PC-9 (cell line): ENCODE measurements at regions not wholly inside any gene's neighbourhood (a gene's known extent, or its start where the extent isn't known, plus 50 kb on each side); places are given as distances from the start of the nearest gene placed in this dataset.

Experiments used
- BruUV-seq: library from RNA; stranded (reverse); fragments of 400-500 nt; replicated peaks from 2 replicates; lab custom pipeline; 2021; lab: Mats Ljungman, UMichigan
- CTCF ChIA-PET: fragments of 300-600 bp; sonication (Branson Sonifier 250); formaldehyde crosslinking; loops from one replicate; lab custom pipeline; 2022; ENCODE audit warnings: antibody characterized with exemption; lab: Charles Lee
- POLR2A ChIA-PET: fragments of 300-600 bp; sonication (Branson Sonifier 250); formaldehyde crosslinking; loops from one replicate; lab custom pipeline; 2022; ENCODE audit warnings: antibody characterized with exemption; ENCODE audit not compliant: unreplicated experiment; lab: Charles Lee
- DNase-seq, 2 experiments: peaks; one replicate each; pipeline versions ENCODE4 v3.0.0 to v3.0.0-alpha.2; 2015 to 2022; ENCODE audit warnings: mixed read lengths in 1 of 2
- H2AFZ ChIP-seq: fragments of 200-600 bp; sonication (generic); 2 replicates; pipeline ENCODE4 v1.8.1; 2017; ENCODE audit warnings: antibody characterized with exemption
- H3F3A ChIP-seq: fragments of 200-600 bp; sonication (generic); 2 replicates; pipeline ENCODE4 v1.8.1; 2017; ENCODE audit warnings: antibody characterized with exemption, mild to moderate bottlenecking, low read depth; ENCODE audit not compliant: insufficient read depth
- H3K27ac ChIP-seq: fragments of 200-600 bp; sonication (generic); 2 replicates; pipeline ENCODE4 v1.6.1; 2016; ENCODE audit warnings: mixed run types
- H3K27me3 ChIP-seq: fragments of 200-600 bp; sonication (generic); 2 replicates; pipeline ENCODE4 v1.6.1; 2016; ENCODE audit warnings: low read depth, mixed run types; ENCODE audit not compliant: insufficient read depth
- H3K36me3 ChIP-seq: fragments of 200-600 bp; sonication (generic); 2 replicates; pipeline ENCODE4 v1.6.1; 2016; ENCODE audit warnings: low read depth, mixed run types
- H3K4me1 ChIP-seq: fragments of 200-600 bp; sonication (generic); replicated peaks from 2 replicates; pipeline ENCODE4 v1.6.1; 2016; ENCODE audit warnings: mixed run types; ENCODE audit not compliant: insufficient read depth
- H3K4me2 ChIP-seq: fragments of 200-600 bp; sonication (generic); 2 replicates; pipeline ENCODE4 v1.6.1; 2017; ENCODE audit warnings: mixed run types
- H3K4me3 ChIP-seq: fragments of 200-600 bp; sonication (generic); 2 replicates; pipeline ENCODE4 v1.6.1; 2016; ENCODE audit warnings: mixed run types
- H3K79me2 ChIP-seq: fragments of 200-600 bp; sonication (generic); 2 replicates; pipeline ENCODE4 v1.6.1; 2017; ENCODE audit warnings: low read depth, mixed run types
- H3K9me2 ChIP-seq: fragments of 200-600 bp; sonication (generic); 2 replicates; pipeline ENCODE4 v1.8.1; 2017; ENCODE audit warnings: mild to moderate bottlenecking; ENCODE audit not compliant: insufficient read depth
- H3K9me3 ChIP-seq: fragments of 200-600 bp; sonication (generic); 2 replicates; pipeline ENCODE4 v1.8.1; 2016; ENCODE audit warnings: low read depth; ENCODE audit not compliant: insufficient read depth
- H4K20me1 ChIP-seq: fragments of 200-600 bp; sonication (generic); 2 replicates; pipeline ENCODE4 v1.8.1; 2017; ENCODE audit not compliant: insufficient read depth
- EZH2 ChIP-seq: fragments of 200-600 bp; sonication (generic); IDR thresholded peaks from 2 replicates; pipeline ENCODE4 v1.8.0; 2017; ENCODE audit warnings: antibody characterized with exemption, low read depth
- intact Hi-C: fragments of 100-400 bp; cut with micrococcal nuclease; formaldehyde crosslinking; loops from one replicate; pipeline ENCODE4 v1.10.0; 2022; ENCODE audit not compliant: unreplicated experiment
- TF ChIP-seq, protein P1 (sequence below): fragments of 200-600 bp; sonication (generic); conservative IDR thresholded peaks from 2 replicates; pipeline ENCODE4 v1.6.1; 2017; ENCODE audit warnings: mixed run types, antibody characterized with exemption, mild to moderate bottlenecking, moderate library complexity

DNA sequence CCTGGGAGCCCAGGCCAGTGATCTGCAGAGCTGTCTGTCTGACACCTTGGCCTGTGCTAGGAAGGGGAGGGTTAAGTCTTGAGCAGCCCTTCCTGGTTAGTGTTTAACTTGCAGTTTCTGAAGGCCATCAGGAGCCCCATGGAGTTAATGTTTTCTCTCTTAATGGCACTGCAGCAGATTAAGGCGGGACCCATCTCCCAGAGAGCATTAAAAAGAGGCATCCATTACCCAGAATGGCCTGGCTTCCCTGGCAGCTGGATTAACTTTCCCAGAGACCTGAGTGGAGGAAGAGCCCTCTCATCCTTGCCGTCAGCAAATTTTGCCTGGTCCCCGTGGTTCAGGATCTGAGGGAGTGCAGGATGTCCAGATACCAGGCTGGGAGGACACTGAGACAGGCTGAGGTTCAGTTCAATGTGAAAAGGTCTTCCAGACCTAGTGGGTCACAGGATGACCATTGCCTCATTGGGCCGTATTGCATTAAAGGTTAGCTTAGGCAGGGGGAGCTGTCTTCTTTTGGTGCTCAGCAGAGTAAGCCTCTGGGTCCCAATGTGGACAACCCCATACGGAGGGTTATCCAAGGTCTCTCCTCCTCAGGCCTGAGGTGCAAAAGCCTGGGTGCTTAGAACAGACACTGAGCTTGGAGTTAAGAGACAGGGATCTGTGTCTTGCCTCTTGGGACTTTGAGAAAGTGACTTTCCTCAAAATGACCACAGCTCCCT is 522.6 kb downstream of the PTPRU start:
- CTCF ChIA-PET, result no interaction called here

DNA sequence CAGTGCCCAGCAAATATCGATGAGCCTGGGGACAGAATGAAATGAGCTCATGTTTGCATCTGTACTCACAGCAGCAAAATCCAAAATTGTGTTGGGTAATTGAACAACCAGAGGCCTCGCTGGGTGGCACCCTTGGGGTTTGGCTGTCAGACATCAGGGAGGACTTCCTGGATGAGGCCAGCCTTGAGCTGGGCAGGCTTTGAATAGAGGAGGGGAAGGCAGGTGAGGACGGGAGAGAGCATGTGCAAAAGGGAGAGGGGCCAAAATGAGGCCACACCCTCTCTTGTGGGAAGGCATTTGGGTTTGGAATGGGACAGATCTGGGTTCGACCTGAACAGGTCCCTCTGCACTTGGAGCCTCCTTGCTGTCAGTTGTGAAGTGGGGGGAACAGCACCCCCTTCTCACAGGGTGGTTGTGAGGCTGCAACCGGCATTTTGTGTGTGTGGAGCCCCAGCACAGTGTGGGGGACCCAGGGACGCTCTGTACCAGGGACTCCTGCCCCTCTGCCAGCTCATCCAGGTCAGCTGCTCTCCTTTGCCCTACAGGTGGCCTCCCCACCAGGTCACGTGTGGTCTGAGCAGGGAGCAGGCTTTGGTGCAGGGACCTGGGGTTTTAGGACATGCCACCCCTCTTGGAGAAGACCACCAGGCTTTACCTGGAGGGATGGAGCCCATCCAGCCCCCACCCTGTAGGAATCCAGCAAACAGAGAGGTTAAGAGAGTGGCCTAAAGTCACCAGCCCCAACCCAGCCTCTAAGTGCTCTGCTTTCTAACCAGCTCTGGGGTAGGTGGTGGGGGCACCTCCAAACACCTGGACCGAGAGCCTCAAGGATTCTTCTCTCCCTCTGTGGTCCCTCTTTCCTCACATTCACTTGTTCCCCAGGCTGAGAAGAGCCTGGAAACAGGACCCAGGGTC is 521.8 kb downstream of the PTPRU start:
- H3F3A ChIP-seq, result no peaks in the 10 kb centered on the region
- no peaks in the 10 kb centered on the region for H3K36me3 ChIP-seq
- no peaks in the 10 kb centered on the region for H3K4me1 ChIP-seq
- ChIA-PET POLR2A (no interaction called here), CTCF (no interaction called here)
- BruUV-seq, result no TSS peak
- intact Hi-C loops, result no loop called here
- TF ChIP-seq, protein P1, sequence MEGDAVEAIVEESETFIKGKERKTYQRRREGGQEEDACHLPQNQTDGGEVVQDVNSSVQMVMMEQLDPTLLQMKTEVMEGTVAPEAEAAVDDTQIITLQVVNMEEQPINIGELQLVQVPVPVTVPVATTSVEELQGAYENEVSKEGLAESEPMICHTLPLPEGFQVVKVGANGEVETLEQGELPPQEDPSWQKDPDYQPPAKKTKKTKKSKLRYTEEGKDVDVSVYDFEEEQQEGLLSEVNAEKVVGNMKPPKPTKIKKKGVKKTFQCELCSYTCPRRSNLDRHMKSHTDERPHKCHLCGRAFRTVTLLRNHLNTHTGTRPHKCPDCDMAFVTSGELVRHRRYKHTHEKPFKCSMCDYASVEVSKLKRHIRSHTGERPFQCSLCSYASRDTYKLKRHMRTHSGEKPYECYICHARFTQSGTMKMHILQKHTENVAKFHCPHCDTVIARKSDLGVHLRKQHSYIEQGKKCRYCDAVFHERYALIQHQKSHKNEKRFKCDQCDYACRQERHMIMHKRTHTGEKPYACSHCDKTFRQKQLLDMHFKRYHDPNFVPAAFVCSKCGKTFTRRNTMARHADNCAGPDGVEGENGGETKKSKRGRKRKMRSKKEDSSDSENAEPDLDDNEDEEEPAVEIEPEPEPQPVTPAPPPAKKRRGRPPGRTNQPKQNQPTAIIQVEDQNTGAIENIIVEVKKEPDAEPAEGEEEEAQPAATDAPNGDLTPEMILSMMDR, result no peak
- TF ChIP-seq EZH2, result no peak
- H3K9me2 ChIP-seq, result no peaks in the 10 kb centered on the region
- no peaks in the 10 kb centered on the region for H4K20me1 ChIP-seq
- no peak overlapping the region for H2AFZ ChIP-seq
- H3K27me3 ChIP-seq, result peaks cover 3% of the 10 kb centered on the region; the same call in 1 of the 2 replicates
- no peaks in the 10 kb centered on the region for H3K79me2 ChIP-seq
- no peak for DNase-seq
- H3K9me3 ChIP-seq, result no peaks in the 10 kb centered on the region
- no peak overlapping the region for H3K4me3 ChIP-seq
- no peak overlapping the region for H3K27ac ChIP-seq
- no peak overlapping the region for H3K4me2 ChIP-seq

More for the DNA sequence above, 522.6 kb downstream of the PTPRU start:
- H3K4me1 ChIP-seq, result no peaks in the 10 kb centered on the region
- no peaks in the 10 kb centered on the region for H3F3A ChIP-seq
- no peaks in the 10 kb centered on the region for H3K36me3 ChIP-seq
- no peaks in the 10 kb centered on the region for H4K20me1 ChIP-seq
- H3K4me3 ChIP-seq, result no peak overlapping the region
- no peaks in the 10 kb centered on the region for H3K79me2 ChIP-seq
- H3K27ac ChIP-seq, result no peak overlapping the region
- intact Hi-C loops, result no loop called here
- H3K9me2 ChIP-seq, result no peaks in the 10 kb centered on the region
- TF ChIP-seq, protein P1, result no peak
- TF ChIP-seq EZH2, result no peak
- POLR2A ChIA-PET, result no interaction called here
- H3K27me3 ChIP-seq, result no peaks in the 10 kb centered on the region; the same call in 1 of the 2 replicates
- DNase-seq, result no peak
- H2AFZ ChIP-seq, result no peak overlapping the region
- H3K4me2 ChIP-seq, result no peak overlapping the region
- H3K9me3 ChIP-seq, result no peaks in the 10 kb centered on the region
- BruUV-seq, result no TSS peak

DNA sequence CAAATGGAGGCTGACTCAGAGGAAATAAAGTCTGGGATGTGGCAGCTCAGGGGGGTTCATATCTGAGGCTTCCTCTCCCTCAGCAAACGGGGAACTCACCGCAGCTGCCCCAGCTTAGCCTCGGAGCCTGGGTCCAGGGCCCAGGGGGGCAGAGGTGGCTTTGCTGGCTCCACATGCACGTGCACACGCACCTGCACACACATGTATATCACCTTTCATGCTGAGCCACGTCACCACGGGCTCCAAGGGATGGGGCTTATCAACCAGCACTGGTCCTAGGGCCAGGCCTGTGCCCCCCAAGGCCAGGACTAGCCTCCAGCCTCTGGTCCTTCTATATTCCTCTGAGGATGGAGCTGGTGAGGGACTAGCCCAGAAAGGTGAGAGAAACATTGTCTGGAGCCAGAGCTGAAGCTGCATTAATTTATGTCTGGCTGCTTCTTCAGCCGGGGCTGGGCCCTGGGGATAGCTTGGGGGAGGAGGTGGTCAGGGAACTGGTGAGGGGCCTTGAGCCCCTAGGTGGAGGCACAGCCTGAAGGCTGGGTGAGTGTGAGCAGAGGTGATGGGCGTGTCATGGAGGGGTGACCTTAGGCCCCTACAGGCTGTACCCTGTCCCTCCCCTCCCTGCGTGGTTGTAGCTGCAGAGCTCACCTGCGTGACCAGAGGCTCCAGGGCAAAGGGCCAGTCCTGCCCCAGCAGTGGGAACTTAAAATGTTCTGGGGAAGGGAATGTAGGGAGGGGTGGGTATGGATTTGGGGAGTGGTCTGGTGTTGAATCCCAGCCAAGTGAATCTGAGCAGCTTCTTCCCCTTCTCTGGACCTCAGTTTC is 520.8 kb downstream of the PTPRU start:
- ChIA-PET POLR2A (no interaction called here), CTCF (no interaction called here)
- no peak overlapping the region for H3K27ac ChIP-seq
- H3F3A ChIP-seq, result no peaks in the 10 kb centered on the region
- intact Hi-C loops, result no loop called here
- no peaks in the 10 kb centered on the region for H3K4me1 ChIP-seq
- TF ChIP-seq, protein P1, result no peak
- no peak for TF ChIP-seq EZH2
- H3K4me3 ChIP-seq, result no peak overlapping the region
- H4K20me1 ChIP-seq, result no peaks in the 10 kb centered on the region
- H3K9me3 ChIP-seq, result no peaks in the 10 kb centered on the region
- H2AFZ ChIP-seq, result no peak overlapping the region
- BruUV-seq, result no TSS peak
- no peak overlapping the region for H3K4me2 ChIP-seq
- H3K9me2 ChIP-seq, result no peaks in the 10 kb centered on the region
- H3K79me2 ChIP-seq, result no peaks in the 10 kb centered on the region
- DNase-seq, result no peak
- peaks cover 3% of the 10 kb centered on the region; the same call in 1 of the 2 replicates for H3K27me3 ChIP-seq
- H3K36me3 ChIP-seq, result no peaks in the 10 kb centered on the region
